Stimulated activated CD4-positive, alpha-beta T cell treated with anti-CD3 and anti-CD28 coated beads, Interleukin-4, amount 100 ng/mL, for 4 hours (primary cell): ENCODE measurements at regions not wholly inside any gene's neighbourhood (a gene's known extent, or its start where the extent isn't known, plus 50 kb on each side); places are given as distances from the start of the nearest gene placed in this dataset.

ENCODE experiments used
- DNase-seq, 2 experiments: peaks; one replicate each; pipeline ENCODE4 v3.0.0-alpha.2; 2020

DNA sequence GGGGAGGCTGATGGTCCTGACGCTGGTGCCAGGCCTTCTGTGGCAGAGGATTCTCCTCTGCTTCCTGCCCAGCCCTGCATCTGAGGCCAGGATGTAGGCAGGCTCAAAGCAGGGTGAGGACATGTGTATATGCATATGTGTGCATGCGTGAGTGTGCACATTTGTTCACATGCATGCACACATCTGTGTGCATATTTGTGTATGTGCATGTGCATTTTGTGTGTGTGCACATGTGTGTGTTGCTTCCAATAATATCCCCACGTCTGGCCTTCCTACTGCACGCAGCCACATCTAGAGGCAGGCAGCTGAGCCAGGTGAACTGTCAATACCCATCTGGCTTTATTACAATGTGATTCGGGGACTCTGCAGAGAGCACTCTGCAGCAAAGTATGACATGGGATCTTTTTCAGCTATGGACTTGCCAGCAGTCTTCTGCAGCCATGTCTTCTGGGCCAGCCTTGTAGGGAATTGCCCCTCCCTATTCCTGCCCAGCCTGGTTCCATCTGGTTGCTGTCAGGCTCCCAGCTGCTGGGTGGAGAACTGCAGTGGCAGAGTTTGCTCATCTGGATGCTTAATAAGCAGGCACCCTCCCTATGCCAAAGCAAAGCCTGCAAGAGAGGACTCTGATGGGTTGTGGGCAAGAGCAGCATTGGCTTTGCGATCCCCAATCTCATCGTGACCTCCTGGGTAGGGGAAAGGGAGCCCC, 140.7 kb downstream of the PFKFB3 start:
- no peak for DNase-seq

DNA sequence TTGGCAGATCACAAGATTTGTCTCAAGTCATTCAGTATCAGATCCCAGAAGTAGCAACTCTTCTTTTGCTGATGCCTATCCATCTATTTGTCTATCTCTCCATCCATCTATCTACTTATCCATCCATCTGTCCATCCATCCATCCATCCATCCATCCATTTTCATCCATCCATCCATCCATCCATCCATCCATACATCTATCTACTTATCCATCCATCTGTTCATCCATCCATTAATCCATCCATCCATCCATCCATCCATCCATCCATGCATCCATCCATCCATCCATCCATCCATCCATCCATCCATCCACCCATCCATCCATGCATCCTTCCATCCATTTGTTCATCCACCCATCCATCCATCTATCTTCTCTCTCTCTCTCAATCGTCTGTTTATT, 142.7 kb downstream of the PFKFB3 start:
- DNase-seq = no peak

DNA sequence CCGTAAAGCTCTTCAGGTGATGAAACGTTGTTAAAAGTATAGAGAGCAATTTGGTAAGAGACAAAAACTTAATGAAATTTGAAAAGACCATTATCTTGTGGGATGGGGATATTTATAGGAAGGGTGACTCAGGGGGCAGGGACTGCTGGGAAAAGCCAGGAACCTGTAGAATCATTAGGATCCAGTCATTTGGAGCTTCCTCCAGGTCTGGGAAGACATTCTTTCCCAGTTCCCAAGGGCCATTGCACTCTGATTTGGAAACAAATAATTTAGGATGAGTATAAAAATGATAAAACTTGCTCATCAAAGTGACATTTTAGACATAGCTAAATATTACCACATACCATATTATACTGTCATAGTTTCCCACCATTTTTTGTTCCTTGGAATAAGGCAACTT, 143.9 kb downstream of the PFKFB3 start:
- DNase-seq = no peak

DNA sequence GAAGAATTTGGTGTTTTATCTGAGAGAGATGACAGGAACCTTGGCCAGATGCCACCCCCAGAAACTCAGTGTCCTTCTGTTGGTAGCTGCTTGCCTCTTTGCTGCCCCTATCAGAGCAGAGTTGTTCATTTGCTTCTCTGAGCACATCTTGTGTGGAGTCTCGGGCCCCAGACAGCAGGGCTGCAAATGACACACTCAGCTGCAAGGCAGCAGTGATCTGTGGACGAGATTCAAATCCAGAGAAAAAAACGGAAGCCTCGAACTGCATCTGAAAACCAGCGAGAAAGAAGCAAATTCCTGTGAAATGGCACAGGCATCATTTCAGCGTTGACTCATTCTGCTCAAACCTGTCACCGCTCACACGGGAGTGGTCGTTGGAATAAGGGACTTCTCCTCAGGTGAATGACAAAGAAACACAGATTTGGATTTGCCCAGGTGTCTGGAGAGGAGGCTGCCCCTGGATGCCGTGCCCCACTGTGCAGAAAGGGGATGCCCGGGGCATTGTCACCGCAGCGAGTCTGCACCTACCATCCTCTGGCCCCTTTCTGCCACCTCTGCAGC, 144.7 kb downstream of the PFKFB3 start:
- peak; percentile 36 to 42 for DNase-seq

DNA sequence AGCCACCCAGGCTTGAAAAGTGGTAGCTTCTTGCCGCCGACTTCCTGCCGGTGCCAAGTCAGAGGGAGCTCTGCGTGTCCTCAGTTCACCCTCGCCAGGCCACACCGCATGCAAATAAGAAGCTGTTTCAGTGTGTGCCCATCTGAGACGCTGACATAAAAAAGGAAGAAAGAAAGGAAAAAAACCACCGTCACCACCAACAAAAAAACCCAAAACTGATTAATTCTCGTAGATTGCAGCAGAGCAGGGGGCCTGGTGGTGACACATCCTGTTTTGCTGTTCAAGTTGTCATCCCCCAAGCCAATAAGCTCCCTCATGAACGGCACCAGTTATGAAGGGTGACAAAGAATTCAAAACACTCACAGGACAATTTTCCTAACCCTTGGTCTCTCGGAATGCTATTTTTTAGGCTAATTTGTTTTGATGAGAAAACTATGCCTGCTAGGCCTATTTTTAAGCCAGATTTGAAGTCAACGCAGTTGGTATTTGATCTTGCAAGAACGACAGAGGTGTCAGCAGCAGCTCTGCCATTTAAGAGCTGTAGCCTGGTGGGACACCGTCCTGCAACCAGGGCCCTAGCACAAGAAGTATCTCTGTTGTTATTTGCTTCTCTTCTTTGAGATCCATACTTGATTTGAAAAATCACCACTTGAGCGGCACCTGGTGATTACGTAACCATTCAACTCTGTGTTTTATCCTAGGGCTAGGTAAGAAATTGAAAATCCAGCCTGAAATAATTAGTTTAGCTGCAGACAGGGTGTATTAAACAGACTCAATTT, 145.6 kb downstream of the PFKFB3 start:
- peak; percentile 64 to 81 for DNase-seq

DNA sequence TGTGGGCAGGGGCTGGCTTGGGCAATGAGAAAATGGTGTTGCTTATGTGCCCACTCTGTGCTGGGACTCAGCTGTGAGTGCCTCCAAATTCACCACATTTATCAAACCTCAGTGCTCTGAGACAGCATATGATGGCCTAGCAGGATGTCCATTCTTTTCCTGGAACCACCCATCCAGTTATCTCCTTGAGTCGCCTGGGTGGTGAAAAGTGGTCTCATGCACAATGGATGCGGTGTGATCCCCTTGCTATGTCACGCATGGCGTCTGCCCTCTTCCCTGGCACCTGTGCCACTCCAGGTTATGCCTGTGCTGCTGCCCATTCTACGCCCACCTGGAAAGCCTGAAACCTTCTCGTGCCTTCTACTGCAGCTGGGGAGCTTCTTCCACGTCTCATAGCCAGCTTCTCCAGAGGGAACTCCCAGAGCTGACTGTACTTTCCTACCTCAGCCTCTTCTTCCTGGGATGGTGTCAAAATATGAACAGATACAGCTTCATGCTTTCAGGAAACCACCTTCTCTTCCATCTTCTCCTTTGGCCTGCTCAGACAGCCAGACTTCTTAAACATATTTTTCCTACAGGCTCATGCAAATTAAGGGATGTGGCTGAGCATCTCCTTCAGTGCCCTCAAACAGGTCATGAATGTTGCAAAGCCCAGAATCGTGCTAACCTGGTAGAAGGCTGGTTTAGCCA, 147.3 kb downstream of the PFKFB3 start:
- DNase-seq = no peak

DNA sequence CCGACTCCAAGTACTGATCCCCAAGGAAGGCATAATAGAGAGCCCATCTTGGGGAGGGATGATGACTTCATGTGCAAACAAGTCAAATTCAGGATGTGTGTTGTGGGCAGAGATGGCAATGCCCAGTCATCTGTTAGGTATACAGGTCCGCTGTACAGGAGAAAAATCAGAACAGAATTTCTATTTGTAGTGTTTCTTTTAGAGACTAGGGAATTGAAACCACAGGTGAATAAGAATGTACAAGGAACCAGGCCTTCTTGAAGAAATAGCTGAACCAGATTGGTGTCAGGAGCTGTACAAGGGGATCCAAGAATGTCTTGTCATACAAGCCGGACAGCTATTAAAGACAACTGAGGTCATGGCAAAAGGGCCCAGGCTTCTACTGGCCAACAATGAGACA, 147.9 kb downstream of the PFKFB3 start:
- DNase-seq = no peak

DNA sequence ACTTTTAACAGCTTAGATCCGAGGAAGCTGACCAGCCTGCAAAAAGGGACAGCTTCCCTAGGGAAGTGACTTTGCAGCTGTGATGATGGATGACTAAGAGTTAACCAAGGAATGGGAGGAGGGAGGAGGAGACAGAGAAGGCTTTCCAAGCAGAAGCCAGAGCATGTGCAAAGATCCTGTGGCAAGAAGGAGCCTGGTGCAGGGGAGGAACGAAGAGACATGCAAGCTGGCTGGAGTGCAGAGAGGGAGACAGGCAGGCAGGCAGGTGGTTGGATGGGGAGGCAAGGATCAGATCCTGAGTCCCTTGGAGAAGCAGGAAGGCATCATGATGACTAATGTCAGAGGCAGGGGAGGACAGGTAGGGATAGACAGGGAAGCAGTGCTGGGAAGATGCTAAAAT, 148.8 kb downstream of the PFKFB3 start:
- no peak for DNase-seq

DNA sequence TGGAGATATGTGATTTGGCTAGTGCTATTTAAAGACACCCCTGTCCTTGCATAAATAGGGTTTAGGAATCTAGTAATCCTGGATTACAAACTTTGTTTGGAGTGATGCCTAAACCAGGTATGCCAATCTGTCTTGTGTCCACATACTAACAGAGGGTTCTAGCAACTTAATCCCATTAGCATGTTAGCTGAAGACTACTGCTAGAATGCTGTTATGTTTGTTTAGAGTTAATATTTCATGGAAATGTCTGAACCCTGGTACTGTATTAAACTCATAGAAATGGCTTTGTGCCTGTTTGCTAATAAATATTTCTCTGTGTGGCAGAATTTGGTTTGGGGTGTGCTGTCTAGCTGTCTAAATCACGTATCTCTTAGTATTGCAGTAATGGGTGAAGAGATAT, 150.8 kb downstream of the PFKFB3 start:
- no peak for DNase-seq

DNA sequence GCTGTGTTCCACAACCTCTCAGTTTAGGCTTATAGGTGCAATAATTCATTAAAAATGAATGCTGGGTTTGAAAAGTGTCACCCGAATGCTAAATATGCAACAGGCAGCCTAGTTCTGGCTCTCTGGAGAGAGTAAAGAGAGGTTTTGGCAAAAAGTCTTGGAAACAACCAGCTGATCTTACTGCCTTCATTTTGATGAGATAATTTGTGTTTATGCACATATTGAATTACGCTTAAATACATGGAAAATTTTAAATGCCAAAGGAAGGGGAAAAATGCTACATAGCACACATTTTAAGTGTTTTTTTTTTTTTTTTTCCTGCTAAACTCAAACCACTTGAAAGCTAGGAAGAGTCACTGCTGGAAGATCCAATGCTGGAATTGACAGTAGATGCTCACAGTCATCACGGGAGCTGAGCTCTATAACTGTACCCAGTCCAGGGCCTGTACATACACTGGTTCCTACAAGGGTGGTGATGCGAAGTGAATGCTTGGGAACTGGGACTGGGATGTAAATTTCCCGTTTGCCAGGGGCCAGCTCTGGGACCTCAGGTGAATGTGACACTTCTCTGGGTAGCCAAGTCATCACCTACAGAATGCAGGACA, 151.5 kb downstream of the PFKFB3 start:
- DNase-seq = no peak

DNA sequence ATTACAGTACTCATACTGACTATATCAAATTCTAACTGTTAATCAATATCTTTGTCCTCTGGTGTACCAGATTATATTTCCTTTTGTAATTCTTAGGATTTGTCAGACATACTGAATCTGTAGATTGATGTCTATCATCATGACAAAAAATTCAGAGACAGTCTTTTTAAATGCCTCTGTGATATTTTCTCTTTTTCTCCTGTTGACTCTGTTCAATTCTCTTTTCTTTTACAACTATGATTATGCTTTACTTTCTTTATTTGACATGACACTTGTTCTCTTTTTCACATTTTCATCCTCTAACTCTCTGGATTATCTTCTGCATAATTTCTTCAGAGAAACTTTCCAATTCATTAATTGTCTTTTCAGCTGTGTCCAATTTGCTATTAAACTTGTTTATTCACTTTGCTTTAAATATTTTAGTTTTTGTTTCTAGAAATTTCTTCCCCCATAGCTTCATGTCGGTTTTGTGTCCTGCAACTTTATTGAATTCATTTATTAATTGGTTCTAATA, 153.6 kb downstream of the PFKFB3 start:
- no peak for DNase-seq

DNA sequence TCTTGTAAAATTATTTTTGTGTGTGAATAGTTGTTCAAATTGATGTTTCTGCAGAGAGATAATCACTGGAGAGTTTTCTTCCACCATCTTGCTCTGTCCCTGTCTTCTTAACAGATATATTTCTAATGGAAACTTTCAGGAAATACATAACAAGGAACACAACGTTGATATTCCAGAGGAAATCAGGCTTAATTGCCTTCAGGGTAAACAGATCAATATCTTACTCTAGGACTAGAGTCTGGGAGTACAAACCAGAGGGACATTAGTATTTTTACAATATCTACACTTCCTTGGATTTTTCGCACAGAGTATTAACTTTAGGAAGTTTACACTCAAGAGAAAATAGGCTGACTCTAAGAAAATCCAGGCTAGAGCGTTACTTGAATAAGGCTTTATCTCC, 159.1 kb downstream of the PFKFB3 start:
- no peak for DNase-seq

DNA sequence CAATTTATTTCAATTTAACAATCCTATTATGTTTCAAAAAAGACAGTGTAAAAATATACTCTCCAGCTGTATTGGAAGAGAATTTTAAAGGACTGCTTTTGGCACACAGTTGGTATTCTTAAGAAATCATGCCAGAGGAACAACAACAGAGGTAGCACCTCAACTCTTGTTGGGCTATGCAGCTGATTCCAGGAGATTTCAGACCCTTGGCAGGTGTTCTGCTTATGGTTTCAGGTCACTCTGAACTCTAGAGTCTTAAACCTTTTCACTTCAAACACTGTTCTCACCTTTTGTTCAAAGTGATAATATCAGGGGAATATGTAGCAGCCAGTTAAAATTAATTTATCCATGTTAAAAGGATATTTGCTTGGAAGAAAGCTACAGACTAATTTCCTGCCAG, 160.1 kb downstream of the PFKFB3 start:
- no peak for DNase-seq

DNA sequence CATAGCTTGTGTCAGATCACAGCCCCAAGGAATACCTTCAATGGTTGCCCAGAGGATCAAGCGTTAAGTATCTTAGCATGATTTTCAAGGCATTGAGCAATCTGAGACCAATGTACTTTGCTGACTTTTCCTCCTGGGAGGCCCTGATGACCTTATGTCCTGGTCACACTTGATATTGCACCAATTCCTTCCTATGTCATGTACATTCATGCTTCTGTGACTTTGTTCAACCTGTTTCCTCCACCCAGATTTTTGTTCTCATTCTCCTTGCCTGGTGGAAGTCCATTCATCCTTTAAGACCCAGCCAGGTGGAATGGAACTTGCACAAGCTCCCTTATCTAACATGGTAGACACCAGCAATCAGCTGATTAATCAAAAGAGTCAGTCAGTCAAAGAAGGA, 160.8 kb downstream of the PFKFB3 start:
- DNase-seq = no peak

DNA sequence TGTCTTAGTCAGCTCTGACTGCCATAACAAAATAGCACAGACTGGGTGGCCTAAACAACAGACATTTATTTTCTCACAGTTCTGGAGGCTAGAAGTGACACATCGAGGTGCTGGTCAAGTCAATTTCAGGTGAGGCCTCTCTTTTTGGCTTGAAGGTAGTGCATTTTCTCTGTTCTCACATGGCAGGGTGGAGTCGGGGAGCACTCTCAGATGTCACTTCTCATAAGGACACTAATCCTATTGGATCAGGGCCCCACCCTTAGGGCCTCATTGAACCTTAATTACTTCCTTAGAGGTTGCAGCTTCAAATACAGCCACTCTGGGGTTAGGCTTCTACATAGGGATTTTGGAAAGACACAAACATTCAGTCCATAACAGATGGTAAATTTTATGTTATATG, 161.6 kb downstream of the PFKFB3 start:
- DNase-seq = no peak

DNA sequence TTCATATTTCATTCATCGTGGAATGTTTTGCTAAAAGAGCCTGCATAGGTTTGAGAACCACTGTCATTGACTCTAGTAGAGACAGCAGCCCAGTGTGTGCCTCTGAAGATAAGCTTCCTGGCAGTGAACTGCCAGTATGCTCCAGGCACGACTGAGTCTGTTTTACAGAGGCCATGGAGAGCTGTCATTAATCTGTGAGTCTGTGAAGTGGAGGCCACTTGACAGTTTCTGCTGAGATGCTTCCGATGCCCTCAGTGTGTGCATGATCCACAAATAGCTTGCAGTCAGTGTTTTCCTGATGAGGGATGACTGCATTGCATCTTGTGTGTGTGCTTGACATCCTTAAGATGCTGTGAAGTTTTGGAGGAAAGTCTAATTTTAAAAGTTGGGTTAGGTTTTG, 162.2 kb downstream of the PFKFB3 start:
- no peak for DNase-seq

DNA sequence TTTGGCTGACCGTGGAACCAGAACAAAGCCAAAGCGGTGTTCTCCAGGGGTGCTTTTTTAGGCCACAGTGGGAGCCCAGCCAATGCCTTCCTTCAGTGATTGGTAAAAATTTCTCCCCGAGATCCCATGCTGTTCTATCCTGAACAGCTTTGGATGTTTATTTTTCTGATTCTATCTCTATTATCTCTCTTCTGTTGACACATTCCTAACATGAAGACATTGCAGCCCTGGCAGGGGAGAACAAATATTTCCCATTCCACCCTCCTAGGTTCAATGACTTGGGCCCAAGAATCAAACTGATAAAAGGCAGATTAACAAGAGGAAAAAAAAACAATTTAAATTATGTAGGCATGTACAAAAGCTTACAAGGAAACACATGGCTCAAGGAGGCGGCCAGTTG, 162.7 kb downstream of the PFKFB3 start:
- no peak for DNase-seq
